H1 (cell line): ENCODE measurements at regions not wholly inside any gene's neighbourhood (a gene's known extent, or its start where the extent isn't known, plus 50 kb on each side); places are given as distances from the start of the nearest gene placed in this dataset.

Experiments used
- CTCF ChIA-PET: fragments of 300-600 bp; sonication (Branson Sonifier 250); formaldehyde crosslinking; loops from one replicate; lab custom pipeline; 2021; ENCODE audit not compliant: partially characterized antibody; lab: Charles Lee
- POLR2A ChIA-PET: fragments of 300-600 bp; sonication (Branson Sonifier 250); formaldehyde crosslinking; loops from one replicate; lab custom pipeline; 2021; ENCODE audit warnings: inconsistent platforms; ENCODE audit not compliant: partially characterized antibody; lab: Charles Lee
- DNase-seq, 2 experiments: peaks; one replicate each; pipeline versions ENCODE4 v3.0.0 to v3.0.0-alpha.2; 2010 to 2022; ENCODE audit warnings: low spot score in 2 of 2, low read depth in 1 of 2, mixed read lengths in 1 of 2
- FAIRE-seq: peaks from 2 replicates; lab custom pipeline; 2011; peaks lifted over from hg19 to GRCh38; lab: Jason Lieb, UNC
- H2AFZ ChIP-seq: 2 replicates; pipeline ENCODE4 v1.8.1; 2012; ENCODE audit warnings: low read length, inconsistent platforms
- H2AK5ac ChIP-seq: 2 replicates; pipeline ENCODE4 v1.6.1; 2013; ENCODE audit warnings: low read depth, low read length
- H2BK120ac ChIP-seq: replicated peaks from 2 replicates; pipeline ENCODE3; 2013; ENCODE audit warnings: low read depth, low read length, inconsistent platforms
- H2BK12ac ChIP-seq: 2 replicates; pipeline ENCODE4 v1.6.1; 2013; ENCODE audit warnings: low read depth, low read length
- H2BK15ac ChIP-seq: 2 replicates; pipeline ENCODE4 v1.6.1; 2013; ENCODE audit warnings: low read length
- H2BK20ac ChIP-seq: 2 replicates; pipeline ENCODE4 v1.6.1; 2013; ENCODE audit warnings: low read length
- H2BK5ac ChIP-seq: 2 replicates; pipeline ENCODE4 v1.6.1; 2013; ENCODE audit warnings: low read depth, low read length
- H3K14ac ChIP-seq: 2 replicates; pipeline ENCODE4 v1.6.1; 2013; ENCODE audit warnings: inconsistent platforms; ENCODE audit not compliant: insufficient read length
- H3K18ac ChIP-seq: 2 replicates; pipeline ENCODE4 v1.6.1; 2013; ENCODE audit warnings: low read length; ENCODE audit errors: extremely low read depth
- H3K23ac ChIP-seq: 2 replicates; pipeline ENCODE4 v1.6.1; 2013; ENCODE audit warnings: inconsistent platforms; ENCODE audit not compliant: insufficient read length
- H3K23me2 ChIP-seq: 2 replicates; pipeline ENCODE4 v1.6.1; 2013; ENCODE audit warnings: low read depth, low read length
- H3K27ac ChIP-seq: 2 replicates; pipeline ENCODE4 v1.6.1; 2011; ENCODE audit warnings: low read depth, low read length, inconsistent platforms
- H3K27me3 ChIP-seq, 4 experiments: replicated peaks in 1 of 4; 1 replicate in 1 of 4; 2 replicates in 3 of 4; pipeline versions ENCODE4 v1.6.1 to v1.8.1; 2011 to 2013; ENCODE audit warnings: low read length in 3 of 4, mild to moderate bottlenecking in 3 of 4, inconsistent platforms in 2 of 4, mixed read lengths in 2 of 4, moderate library complexity in 1 of 4; ENCODE audit not compliant: control insufficient read depth in 3 of 4, insufficient read depth in 3 of 4; ENCODE audit errors: extremely low read depth in 1 of 4
- H3K36me3 ChIP-seq, 4 experiments: 2 replicates each; pipeline versions ENCODE4 v1.6.1 to v1.8.1; 2011 to 2013; ENCODE audit warnings: mild to moderate bottlenecking in 4 of 4, low read length in 3 of 4, moderate library complexity in 2 of 4, control low read depth in 1 of 4, inconsistent platforms in 1 of 4; ENCODE audit not compliant: insufficient read depth in 4 of 4, control insufficient read depth in 2 of 4
- H3K4ac ChIP-seq: replicated peaks from 2 replicates; pipeline ENCODE3; 2013; ENCODE audit warnings: low read length, low read depth, mixed read lengths, inconsistent platforms; ENCODE audit not compliant: insufficient read length
- H3K4me1 ChIP-seq, 4 experiments: replicated peaks in 1 of 4; 1 replicate in 1 of 4; 2 replicates in 3 of 4; pipeline versions ENCODE4 v1.6.1 to v1.8.1; 2011 to 2013; ENCODE audit warnings: low read length in 3 of 4, inconsistent platforms in 2 of 4, mixed read lengths in 1 of 4; ENCODE audit not compliant: insufficient read depth in 4 of 4, control insufficient read depth in 3 of 4
- H3K4me2 ChIP-seq, 2 experiments: 2 replicates each; pipeline versions ENCODE4 v1.6.1 to v1.8.1; 2011 to 2013; ENCODE audit warnings: low read depth in 2 of 2, low read length in 2 of 2, control low read depth in 1 of 2, inconsistent platforms in 1 of 2, mild to moderate bottlenecking in 1 of 2; ENCODE audit not compliant: insufficient read depth in 1 of 2
- H3K4me3 ChIP-seq, 4 experiments: fragments of 200-600, 300-600 bp in 1 of 4; sonication (generic), shearing (Covaris generic), sonication (Bioruptor Twin) in 1 of 4; 2 replicates each; pipeline versions ENCODE4 v1.5.1 to v1.8.1; 2011 to 2016; ENCODE audit warnings: low read length in 4 of 4, low read depth in 3 of 4, control low read depth in 2 of 4, inconsistent platforms in 2 of 4, mild to moderate bottlenecking in 2 of 4, mixed read lengths in 1 of 4, moderate library complexity in 1 of 4; ENCODE audit not compliant: insufficient read depth in 2 of 4; ENCODE audit errors: extremely low read depth in 1 of 4
- H3K56ac ChIP-seq: replicated peaks from 2 replicates; pipeline ENCODE3; 2013; ENCODE audit warnings: low read depth, mild to moderate bottlenecking, mixed read lengths, low read length, inconsistent platforms; ENCODE audit not compliant: insufficient read length
- H3K79me1 ChIP-seq: 2 replicates; pipeline ENCODE4 v1.6.1; 2013; ENCODE audit warnings: low read depth, low read length, control low read depth
- H3K79me2 ChIP-seq, 2 experiments: 2 replicates each; pipeline versions ENCODE4 v1.6.1 to v1.8.1; 2012 to 2013; ENCODE audit warnings: low read length in 2 of 2, mild to moderate bottlenecking in 2 of 2, inconsistent platforms in 1 of 2; ENCODE audit not compliant: insufficient read depth in 2 of 2, control insufficient read depth in 1 of 2
- H3K9ac ChIP-seq, 4 experiments: replicated peaks in 1 of 4; 1 replicate in 1 of 4; 2 replicates in 3 of 4; pipeline versions ENCODE4 v1.6.1 to v1.8.1; 2011 to 2013; ENCODE audit warnings: low read depth in 3 of 4, low read length in 3 of 4, control low read depth in 2 of 4, mild to moderate bottlenecking in 2 of 4, moderate library complexity in 2 of 4, inconsistent platforms in 1 of 4; ENCODE audit errors: extremely low read depth in 1 of 4
- H3K9me3 ChIP-seq, 2 experiments: 2 replicates each; pipeline versions ENCODE4 v1.6.1 to v1.8.1; 2012 to 2013; ENCODE audit warnings: mild to moderate bottlenecking in 2 of 2, moderate library complexity in 2 of 2, control low read depth in 1 of 2, inconsistent platforms in 1 of 2, low read depth in 1 of 2, low read length in 1 of 2, mixed read lengths in 1 of 2; ENCODE audit not compliant: insufficient read depth in 2 of 2
- H4K20me1 ChIP-seq, 2 experiments: replicated peaks in 1 of 2; 2 replicates each; pipeline versions ENCODE3 to v1.8.1; 2011 to 2013; ENCODE audit warnings: inconsistent platforms in 2 of 2, low read length in 2 of 2, mild to moderate bottlenecking in 1 of 2; ENCODE audit not compliant: insufficient read depth in 2 of 2, control insufficient read depth in 1 of 2
- H4K5ac ChIP-seq: 2 replicates; pipeline ENCODE4 v1.6.1; 2013; ENCODE audit warnings: low read length, low read depth, mixed read lengths, inconsistent platforms; ENCODE audit not compliant: insufficient read length
- H4K8ac ChIP-seq: 2 replicates; pipeline ENCODE4 v1.8.0; 2013; ENCODE audit warnings: mild to moderate bottlenecking, moderate library complexity, low read length, inconsistent platforms; ENCODE audit not compliant: insufficient read depth; ENCODE audit errors: extremely low read depth
- H4K91ac ChIP-seq: replicated peaks from 2 replicates; pipeline ENCODE3; 2013; ENCODE audit warnings: low read length, mixed read lengths, inconsistent platforms; ENCODE audit not compliant: insufficient read length
- ATF2 ChIP-seq: IDR thresholded peaks from 2 replicates; pipeline ENCODE4 v1.6.1; 2012; ENCODE audit warnings: low read length, inconsistent platforms
- EZH2 ChIP-seq: fragments of 200-600 bp; sonication (generic); IDR thresholded peaks from 2 replicates; pipeline ENCODE4 v1.7.1; 2012; ENCODE audit warnings: low read depth, mild to moderate bottlenecking, moderate library complexity, low read length, inconsistent platforms; ENCODE audit not compliant: severe bottlenecking
- GTF2F1 ChIP-seq: IDR thresholded peaks from 2 replicates; pipeline ENCODE4 v1.6.1; 2012; ENCODE audit warnings: low read depth, low read length, improper control_type of control experiment, borderline replicate concordance
- HDAC2 ChIP-seq, 2 experiments: fragments of 300-600 bp in 1 of 2; sonication (generic) in 1 of 2; IDR thresholded peaks; 2 replicates each; pipeline ENCODE4 v1.6.1; 2011 to 2012; ENCODE audit warnings: low read depth in 2 of 2, low read length in 2 of 2, mild to moderate bottlenecking in 2 of 2, moderate library complexity in 2 of 2, borderline replicate concordance in 1 of 2, inconsistent platforms in 1 of 2
- HDAC6 ChIP-seq: IDR thresholded peaks from one replicate; pipeline ENCODE4 v1.7.1; 2012; ENCODE audit warnings: low read depth, mild to moderate bottlenecking, inconsistent platforms, low read length, moderate library complexity
- JUN ChIP-seq: IDR thresholded peaks from 2 replicates; pipeline ENCODE4 v1.6.1; 2011; ENCODE audit warnings: low read depth, mild to moderate bottlenecking, improper control_type of control experiment, low read length
- WGBS, 2 experiments: shearing (Covaris generic) in 1 of 2; methylation state at CpG; one replicate each; pipeline versions ENCODE4 v1.1.6 to v1.1.7; 2013 to 2015; ENCODE audit warnings: low lambda C conversion rate in 2 of 2, mixed read lengths in 2 of 2, inconsistent platforms in 1 of 2, low coverage in 1 of 2, missing lambda C conversion rate in 1 of 2; ENCODE audit not compliant: insufficient replicate concordance in 2 of 2, insufficient coverage in 1 of 2, insufficient read length in 1 of 2; ENCODE audit errors: extremely low coverage in 1 of 2, missing lambda C conversion rate in 1 of 2; 5-methylcytosine and 5-hydroxymethylcytosine counted together

- Histone ChIP-seq H3K27me3 (no peaks in the 10 kb centered on the region), H3K4me3 (no peak overlapping the region), H2BK15ac (no peak overlapping the region), H2AK5ac (no peak overlapping the region), H3K79me1 (no peaks in the 10 kb centered on the region), H2BK12ac (no peak overlapping the region), H3K14ac (no peak overlapping the region), H4K91ac (no peak overlapping the region), H3K23ac (no peak overlapping the region), H2BK120ac (no peak overlapping the region), H2BK5ac (no peak overlapping the region), H2AFZ (no peak overlapping the region), H3K9me3 (no peaks in the 10 kb centered on the region), H3K27ac (no peak overlapping the region), H3K4me2 (no peak overlapping the region), H3K23me2 (no peaks in the 10 kb centered on the region), H4K20me1 (no peaks in the 10 kb centered on the region), H3K36me3 (no peaks in the 10 kb centered on the region), H3K18ac (no peak overlapping the region), H3K4ac (no peak overlapping the region), H2BK20ac (no peak overlapping the region), H3K56ac (no peak overlapping the region), H3K4me1 (no peaks in the 10 kb centered on the region), H3K79me2 (no peaks in the 10 kb centered on the region), H4K5ac (no peak overlapping the region), H4K8ac (no peak overlapping the region), H3K9ac (no peak overlapping the region)
- ChIA-PET POLR2A (no interaction called here), CTCF (no interaction called here)
- DNase-seq = no peak
- FAIRE-seq = no peak
- TF ChIP-seq ATF2 = no peak
- no peak for TF ChIP-seq HDAC2 (IDR thresholded peaks at IDR 0.05; ENCODE audit: borderline replicate concordance in 1 of 2, low read depth in 2 of 2, low read length in 2 of 2)
- TF ChIP-seq GTF2F1 = no peak
- no peak for TF ChIP-seq HDAC6
- no peak for TF ChIP-seq EZH2
- no peak for TF ChIP-seq JUN
- WGBS, 2 experiments = 88% methylated on average over 3 of the region's 3 CpGs; no CpG with 5 or more reads in 1 of the 2 experiments
Observed at GRCh38 chr3:162092751-162093150, 596.1 kb downstream of the OTOL1 start.
